ENCODE measurements at regions not wholly inside any gene's neighbourhood (a gene's known extent, or its start where the extent isn't known, plus 50 kb on each side); places are given as distances from the start of the nearest gene placed in this dataset.
"Not testable (repeated sequence)": the region's sequence is repeated elsewhere in the genome, so short reads cannot be mapped to it uniquely, and the experiment has no call there.

DNA sequence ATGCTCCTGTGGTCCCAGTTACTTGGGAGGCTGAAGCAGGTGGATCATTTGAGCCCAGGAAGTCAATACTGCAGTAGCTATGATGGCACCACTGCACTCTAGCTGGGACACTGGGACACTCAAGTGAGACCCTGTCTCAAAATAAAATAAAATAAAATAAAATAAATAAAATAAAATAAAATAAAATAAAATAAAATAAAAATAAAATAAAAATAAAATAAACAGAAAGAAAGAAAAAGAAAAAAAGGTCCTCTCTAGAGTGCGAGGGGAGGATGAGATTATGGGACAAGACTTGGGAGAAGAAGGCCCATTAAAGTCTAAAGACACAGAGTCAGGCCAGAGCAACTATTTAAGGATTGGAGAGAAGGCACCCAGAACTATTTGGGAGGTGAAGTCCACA, 172.5 kb downstream of the IER5 start:
- no peak for DNase-seq

DNA sequence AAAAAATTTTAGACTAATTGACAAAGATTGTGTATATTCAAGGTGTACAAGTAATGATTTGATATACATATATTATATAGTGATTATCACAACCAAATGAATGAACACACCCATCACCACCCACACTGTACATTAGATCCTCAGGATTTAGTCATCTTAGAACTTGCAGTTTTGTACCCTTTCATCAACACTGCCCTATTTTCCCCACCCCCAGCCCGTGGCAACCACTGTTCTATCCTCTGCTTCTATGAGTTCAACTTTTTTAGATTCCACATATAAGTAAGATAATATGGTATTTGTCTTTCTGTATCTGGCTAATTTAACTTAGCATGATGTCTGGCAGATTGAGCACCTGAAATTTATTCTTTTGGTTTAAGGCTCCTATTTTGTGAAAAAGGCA, 173.6 kb downstream of the IER5 start:
- no peak for DNase-seq

DNA sequence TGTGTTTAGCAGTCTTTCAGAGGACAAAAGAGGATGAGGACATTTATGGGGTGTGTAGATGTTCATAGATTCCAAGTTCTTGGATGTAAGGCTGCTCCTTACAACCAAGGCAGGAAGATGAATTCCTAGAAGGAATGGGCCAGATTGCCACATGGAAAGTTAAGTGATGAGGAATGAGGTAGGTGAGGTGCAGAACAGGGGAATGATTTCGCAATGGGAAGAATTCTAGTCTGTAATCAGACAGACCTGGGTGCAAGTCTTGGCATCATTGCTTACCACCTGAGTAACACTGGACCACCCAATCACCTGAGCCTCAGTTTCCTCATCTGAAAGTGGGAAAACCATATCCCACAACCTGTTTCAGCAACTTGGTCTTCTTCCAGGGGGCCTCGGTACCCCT, 174.9 kb downstream of the IER5 start:
- DNase-seq = no peak

DNA sequence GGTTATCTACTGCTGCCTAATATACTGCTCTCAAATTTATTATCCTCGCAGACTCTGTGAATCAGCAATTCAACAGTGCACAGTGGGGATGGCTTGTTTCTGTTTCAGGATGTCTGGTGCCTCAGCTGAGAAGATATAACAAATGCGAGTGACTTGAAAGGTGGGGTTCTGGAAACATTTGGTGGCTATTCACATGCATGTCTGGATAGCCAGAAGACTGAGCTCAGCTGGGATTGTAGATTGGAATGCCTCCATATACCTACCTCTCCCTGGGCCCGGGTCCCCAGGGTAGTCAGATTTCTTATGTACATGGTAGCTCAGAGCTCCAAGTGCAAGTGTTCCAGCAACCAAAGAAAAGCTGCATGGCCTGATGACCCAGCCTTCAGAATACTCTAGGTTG, 176.3 kb downstream of the IER5 start:
- no peak for DNase-seq

DNA sequence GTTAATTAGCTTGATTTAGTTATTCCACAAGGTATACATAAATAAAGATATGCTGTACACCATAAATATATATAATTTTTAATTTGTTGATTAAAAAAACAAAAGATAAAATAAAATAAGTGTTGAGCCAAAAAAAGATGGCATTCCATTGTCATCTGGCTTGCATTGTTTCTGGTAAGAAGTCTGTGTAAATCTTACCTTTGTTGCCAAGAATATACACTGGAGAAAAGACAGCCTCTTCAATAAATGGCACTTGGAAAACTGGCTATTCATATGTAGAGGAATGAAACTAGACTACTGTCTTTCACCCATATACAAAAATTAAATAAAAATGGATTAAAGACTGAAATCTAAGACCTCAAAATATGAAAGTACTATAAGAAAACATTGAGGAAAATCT, 196.5 kb downstream of the IER5 start:
- no peak for DNase-seq

DNA sequence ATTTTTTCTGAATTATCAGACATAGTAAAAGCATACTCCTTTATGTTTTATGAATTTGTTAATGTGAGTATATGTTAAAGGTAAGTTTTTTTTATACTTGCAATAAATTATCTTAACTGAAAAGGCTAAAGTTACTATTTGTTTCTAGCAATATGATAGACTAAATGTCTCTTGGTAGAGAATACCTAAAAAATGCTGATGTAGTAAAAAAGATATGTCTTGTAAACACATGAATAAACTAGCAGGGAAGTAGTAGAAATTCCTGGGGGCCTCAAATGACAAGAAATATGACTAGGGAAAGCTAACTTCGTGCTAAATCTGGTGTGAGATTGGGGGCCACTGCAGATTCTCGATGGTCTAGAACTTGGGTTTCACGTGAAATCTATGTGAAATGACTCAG, 188.1 kb upstream of the CACNA1E start:
- no peak for DNase-seq

DNA sequence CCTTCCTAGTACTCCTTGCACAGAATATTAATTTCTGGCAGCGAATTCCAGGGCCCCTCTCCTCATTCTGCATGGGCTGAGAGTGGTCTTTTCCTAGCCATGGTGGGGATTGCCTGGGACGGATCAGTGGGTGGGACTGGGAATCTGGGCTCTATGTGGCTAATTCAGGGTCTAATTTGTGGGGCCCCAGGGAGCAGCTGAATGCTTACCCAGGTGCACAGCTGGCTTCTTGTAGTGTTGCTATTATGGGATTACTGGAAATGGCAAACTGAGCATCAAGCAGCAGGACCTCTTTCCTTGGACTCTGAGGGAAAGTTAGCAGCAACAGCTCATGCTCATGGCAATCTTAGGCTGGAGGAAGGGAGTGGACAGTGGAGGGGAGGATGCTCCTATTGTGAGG, 187.1 kb upstream of the CACNA1E start:
- no peak for DNase-seq

DNA sequence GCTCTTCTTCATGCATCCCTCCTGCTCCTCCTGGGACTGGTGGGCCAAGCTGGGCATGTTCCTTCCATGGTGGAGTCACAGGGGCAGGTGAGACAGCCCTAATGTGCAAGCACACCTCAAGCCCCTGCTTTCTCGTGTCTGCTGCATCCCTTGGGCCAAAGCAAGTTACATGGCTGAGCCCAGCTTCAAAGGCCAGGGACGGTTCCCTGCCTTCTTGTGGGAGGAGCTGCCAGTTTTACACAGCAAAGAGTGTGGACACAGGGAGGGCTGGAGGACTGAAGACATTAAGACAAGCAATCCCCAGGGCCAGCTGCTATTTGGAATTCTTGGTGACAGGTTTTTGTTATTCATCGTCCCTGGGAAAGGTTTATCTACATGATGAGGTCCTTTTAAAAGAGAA, 175.2 kb upstream of the CACNA1E start:
- DNase-seq = no peak

DNA sequence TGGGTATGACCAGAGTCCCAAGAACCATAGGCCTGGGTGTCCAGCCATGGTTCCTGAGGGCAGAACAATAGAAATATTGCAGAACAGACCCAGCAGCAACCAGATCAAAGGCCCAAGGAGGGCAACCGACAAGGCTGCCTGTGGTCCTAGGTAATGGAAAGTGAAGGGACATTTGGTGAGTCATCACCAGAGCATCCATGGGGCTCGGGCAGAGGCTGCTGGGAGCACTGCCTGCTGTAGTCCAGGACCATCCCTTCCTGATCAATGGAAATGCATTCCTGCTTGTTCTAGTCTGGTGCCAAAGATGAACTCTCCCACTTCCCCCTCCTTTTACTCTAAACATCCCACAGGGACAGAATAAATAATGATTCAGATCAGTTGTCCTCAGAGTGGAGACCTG, 172.8 kb upstream of the CACNA1E start:
- DNase-seq = no peak

DNA sequence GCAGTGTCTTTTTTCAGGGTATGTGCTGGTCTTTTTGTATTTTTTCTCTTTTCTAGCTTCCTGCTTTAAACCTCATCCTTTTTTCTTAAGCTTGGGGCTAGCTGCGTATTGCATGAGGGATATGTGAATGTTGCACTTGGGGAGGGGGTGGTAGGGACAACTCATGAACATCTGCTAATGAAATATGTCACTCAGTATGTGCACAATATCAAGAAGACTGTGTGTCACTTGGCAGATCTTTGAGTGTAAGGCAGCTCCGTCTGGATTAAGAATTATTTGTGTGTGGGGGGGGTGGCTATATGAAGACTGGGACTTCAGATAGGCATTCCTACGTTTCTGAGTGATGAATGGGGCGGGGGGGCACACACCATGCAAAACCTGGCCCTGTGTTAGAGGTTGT, 170.4 kb upstream of the CACNA1E start:
- DNase-seq = no peak

DNA sequence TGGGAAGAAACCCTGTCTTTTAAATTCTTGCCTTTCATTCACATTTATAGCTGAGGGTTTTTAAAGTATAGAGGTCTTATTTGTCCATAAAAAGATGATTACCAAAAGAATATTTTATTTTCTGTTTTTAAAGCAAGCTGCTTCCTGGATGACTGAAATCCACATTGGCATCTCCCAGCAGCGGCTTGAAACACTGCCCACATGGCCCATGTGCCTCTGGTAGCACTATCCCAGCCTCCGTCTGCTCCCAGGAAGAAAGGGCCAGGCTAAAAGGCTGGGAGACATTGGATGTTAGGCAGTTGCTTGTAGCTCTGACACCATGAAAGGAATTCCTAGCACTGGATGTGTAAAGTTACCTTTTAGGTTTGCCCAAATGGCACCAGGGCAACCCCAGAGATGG, 169.9 kb upstream of the CACNA1E start:
- no peak for DNase-seq

DNA sequence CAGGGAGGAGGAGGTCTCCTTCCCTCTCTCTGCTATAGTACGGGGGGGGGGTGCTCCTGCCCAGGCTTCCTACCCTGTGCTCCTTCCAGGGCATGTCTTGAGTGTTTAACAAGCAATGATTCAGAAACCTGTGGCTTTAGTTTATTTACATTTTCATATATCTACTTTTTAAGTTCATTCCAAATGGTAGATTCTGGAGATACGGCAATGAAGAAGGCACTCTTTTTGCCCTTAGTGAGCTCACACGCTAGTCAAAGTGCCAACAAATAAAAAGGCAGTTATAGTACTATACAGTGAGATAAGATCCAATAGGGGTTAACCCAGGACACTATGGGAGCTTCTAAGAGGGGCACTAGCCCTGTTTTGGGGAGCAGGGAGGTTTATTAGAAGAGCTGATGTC, 169.3 kb upstream of the CACNA1E start:
- no peak for DNase-seq

DNA sequence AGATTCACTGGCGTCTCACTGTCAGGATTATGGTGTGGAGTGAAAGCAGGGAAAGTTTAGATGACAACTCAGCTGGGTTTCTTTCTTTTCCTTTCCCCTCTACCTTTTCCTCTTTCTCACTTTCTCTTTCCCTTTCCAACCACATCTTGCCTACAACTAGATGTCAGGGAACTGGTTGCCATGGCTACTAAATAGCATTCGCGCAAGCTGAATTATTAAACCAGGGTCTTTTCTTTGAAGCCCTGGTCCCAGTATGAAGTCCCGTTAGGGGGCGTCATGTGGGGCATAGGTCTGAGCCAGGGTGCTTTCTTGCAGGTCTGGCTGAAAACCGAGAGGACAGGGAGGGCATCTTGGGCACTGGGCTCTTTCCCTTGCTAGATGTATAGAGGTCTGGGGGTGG, 168.4 kb upstream of the CACNA1E start:
- DNase-seq = no peak

DNA sequence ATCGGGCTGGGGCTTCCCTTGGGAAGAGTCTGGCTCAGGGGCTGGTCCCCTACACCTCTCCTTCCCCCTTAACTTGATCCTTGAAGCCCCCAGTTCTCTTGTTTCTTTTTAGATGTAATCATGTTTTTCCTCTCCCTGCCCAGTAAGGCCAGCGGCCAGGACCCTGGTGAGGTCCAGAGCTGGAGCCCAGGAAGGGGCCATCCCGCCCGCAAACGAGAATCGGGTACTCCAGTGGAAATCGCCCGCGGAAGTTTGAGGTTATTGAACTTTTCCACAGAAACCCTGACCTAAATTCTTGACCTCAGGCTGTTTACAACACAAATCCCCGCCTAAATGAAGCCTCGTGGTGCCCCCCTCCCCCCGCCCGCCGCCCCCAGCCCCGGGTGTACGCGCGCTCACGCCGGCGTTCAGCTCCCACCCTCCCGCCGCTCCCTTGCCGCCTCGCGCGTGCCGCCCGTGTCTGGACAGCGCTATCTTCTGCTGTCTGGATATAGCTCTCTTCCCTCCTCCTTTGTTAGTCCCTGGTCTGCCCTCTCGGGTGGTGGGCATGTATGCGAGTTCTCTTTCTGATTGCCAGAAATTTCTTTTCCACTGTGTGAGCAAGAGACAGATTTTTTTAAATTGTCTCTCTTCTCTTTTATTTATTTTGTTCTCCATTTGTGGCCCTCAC, 165.9 kb upstream of the CACNA1E start:
- no peak for DNase-seq

DNA sequence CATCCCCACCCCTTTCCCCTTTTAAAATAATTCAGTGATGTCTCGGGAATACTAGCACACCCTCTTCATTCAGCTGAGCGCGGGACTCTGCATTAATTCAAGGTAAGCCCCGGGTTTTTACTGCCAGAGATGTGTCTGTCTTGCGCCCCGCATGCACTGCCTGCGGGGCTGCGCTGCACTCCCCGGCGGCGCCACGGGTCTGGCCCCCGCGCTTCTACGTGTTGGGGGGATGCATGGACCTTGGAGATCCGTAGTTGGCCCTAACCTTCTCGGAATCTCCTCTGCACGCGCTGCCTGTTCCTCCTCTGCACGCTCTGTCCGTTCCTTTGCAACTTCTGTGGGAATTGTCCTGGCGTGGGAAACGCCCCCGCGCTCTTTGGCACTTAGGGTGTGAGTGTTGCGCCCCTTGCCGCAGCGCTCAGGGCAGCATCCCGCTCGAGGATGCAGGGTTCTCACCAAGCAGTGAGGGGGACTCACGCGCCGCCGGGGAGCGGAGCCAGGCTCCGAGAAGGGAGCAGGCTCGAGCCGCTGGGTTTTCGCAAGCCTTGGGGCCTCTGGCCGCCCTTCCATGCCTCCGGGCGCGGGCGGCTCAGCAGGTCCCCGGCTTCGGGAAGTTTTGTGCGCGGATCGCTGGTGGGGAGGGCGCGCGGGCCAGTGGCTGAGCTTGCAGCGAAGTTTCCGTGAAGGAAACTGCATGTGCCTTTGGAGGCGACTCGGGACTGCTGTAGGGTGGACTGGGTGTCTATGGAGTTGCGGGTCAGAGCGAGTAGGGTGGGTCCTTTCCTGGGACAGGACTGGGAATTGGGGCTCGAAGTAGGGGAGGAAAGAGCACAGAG, 165.1 kb upstream of the CACNA1E start:
- DNase-seq = no peak

DNA sequence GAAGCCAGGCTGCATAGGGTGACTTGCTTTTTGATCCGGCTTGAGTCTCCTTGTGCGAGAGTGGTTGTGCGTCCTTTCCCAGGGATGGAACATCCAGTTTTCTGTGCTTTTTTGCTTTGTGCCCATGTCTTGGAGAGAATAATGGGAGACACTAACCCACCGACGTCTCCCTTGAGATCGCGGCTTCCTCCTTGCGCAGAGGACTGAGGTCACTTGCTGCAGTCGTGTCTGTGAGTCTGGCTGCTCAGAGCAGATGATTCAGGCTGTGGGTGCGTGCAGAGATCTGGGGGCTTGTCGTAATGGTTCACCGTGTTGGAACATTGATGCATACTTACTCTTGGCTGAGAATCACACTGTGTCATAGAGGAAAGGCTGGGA, 164.5 kb upstream of the CACNA1E start:
- DNase-seq = no peak

DNA sequence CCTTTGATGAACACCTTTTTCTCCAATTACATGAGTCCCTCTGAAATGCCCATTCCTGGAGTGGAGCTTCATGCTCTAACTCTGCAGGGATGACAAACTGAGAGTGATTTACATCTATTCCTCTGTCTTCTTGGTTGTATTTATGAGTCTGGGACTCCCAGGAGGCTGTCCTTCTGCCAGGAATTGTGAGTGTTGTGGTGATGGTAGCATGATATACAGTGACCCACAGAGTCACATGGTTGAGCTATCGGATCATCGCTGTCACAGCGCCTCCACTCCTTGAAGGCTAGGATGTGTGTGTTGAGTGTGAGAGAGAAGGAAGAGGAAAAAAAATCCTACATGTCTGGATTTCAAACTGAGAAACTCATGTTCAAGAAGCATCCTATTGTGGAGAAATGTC, 163.4 kb upstream of the CACNA1E start:
- no peak for DNase-seq

DNA sequence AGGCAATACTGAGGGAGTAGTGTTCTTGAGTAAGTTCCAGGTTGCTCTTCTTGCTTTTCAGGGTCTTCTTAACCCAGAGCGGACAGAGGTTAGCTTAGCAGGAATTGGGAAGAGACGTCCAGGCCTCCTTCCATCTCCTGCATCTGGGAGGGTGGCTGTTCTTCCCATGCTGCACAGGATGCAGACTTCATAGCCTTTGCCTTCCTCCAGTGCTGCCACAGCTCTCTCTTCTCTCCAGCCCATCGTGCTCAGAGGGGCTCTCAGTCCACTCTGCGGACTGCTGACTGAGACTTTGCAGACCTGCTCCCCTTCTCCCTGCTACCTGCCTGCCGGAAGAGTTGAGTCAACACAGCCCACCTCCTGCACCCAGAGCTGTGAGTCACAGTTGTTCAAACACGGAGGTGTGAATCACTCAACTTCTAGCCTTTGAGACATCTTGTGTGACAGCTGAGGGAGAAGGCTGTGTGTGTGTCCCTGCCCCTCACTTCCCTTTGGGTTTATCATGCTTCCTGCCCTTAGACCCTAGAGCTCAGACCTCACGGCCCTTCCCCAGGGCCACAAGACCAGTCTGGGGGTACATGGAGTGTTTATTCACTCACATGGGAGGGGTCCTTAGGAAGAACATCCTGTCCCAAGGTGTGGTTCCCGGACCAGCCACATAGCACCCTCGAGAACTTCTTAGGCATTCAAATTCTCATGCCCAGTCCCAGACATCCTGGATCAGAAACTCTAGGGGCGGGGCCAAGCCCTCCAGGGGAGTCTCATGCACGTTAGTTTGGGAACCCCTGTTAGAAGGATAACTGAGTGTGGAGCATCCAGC, 158.3 kb upstream of the CACNA1E start:
- peak; percentile 50 for DNase-seq

DNA sequence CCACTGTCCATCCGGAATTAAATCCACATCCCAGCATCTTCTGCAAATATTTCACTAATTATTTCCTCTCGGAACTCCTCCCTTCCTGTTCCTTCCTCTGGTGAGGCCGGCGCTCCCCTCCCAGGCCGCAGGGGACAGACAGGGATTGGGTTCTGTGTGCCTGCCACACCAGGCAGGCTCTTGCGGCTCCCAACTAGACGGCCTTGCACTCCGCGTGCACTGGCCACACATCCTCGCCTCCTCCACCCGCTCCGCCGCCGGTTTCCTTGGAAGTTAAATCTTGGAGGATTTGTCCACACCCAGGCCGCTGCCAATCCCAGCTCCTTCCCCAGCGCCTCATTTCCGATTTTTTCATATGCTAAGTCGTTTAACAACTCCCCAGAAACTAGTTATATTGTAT, 157.6 kb upstream of the CACNA1E start:
- DNase-seq = not testable (repeated sequence)

DNA sequence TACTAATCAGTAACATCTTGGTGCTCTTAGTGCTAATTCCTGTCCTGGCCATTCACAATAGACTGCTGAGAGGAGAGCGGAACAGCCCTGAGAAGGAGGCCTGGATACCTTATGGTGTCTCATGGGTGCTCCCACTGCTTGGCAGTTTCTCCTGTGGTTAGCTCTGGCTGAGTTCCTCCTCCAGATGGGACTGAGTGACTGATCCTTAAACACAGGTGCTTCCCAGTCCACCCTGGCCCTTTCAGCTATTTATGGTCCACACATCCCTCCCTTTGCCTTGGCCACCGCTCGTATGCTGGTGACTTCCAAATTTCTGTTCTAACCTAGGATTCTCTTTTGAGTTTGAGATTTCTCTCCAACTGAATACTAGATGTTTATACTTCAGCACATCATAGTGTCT, 157.0 kb upstream of the CACNA1E start:
- DNase-seq = no peak

DNA sequence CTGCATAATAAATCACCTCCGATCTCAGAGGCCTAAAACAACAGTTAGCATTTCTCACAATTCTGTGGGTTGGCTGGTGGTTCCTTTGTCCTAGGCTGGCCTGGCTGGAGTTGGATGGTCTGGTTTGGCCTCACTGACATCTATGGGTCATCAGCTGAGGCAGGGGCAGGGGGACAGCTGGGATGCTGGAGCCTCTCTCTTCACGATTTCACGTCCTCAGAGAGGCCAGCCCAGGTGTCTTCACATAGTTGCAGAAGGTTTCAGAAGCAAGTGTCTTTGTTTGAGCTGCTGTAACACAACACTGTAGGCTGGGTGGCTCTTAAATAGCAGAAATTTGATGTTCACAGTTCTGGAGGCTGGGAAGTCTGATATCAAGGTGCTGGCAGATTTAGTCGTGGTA, 155.5 kb upstream of the CACNA1E start:
- no peak for DNase-seq

DNA sequence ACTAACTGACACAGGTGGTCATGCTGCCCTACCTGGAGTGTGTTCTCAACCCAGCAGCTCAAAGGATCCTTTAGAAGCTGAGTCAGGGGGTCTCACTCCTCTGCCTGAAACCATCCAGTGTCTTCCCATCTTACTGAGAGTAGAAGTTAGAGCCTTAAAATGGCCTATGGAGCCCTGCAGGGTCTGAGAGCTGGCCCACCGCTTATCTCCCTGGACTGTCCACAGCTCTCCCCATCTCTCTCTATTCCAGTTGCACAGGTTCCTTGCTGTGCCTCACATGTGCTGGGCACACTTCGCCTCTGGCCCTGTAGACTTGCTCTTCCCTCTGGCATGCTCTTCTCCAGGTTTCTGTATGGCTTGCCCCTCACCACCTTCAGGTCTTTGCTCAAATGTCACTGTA, 148.6 kb upstream of the CACNA1E start:
- DNase-seq = no peak

DNA sequence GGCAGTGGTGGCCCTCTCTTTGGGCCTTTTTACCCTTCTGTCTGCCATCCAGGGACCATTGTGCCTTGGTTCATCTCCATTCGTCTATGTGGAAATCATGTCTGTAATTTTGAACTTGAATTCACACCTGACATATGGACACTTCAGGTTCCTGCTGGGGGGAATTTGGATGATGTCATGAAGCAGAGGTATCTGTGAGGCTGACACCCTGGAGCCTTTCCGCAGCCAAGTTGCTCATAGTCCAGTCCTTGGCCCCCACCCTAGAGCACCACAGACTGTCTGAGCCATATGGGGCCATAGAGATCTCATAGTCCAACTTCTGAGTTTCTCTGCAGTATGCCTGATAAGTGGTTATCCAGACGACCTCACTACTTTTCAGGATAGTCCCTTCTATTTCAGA, 147.7 kb upstream of the CACNA1E start:
- no peak for DNase-seq

DNA sequence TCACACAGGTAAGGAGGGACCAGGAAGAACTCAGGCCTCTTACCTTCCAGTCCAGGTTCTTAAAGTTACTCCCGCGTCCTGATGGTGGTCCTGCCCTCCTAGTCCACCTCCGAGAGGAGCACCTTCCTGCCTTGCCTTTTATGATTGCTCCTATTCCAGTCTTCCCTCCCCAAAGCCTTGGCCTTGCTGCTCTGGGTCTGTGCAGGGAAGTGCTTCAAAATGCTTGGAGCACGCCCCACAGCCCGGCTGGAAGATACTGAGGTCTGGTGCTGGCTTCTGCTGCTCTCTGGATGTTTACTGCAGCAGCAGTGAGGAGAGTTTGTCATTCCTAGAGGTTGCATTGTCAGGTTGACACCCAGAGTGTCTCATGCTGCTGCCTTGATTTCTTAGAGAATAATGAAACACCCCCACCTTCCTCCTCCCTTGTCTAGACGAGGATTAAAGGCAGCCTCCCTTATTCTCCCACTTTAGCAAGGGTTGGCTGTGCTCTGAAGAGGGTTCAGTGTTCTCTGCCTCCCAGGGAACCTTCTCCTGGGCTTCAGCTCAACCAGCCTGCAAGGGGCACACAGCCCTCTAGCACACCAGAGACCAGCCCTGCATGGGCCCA, 142.2 kb upstream of the CACNA1E start:
- DNase-seq = no peak
